HG02588 (cell line): ENCODE measurements at regions not wholly inside any gene's neighbourhood (a gene's known extent, or its start where the extent isn't known, plus 50 kb on each side); places are given as distances from the start of the nearest gene placed in this dataset.

ENCODE experiments used
- ATAC-seq: cut with Tn5 transposase; IDR thresholded peaks from one replicate; pipeline ENCODE4 v1.9.1; 2021; ENCODE audit warnings: mild to moderate bottlenecking, moderate library complexity; ENCODE audit not compliant: unreplicated experiment

- no peak for ATAC-seq
These were observed 789.4 kb upstream of the TBX3 start for GRCh38 chr12:115473257-115473956.

- ATAC-seq = no peak
These were observed 788.9 kb upstream of the TBX3 start for GRCh38 chr12:115472852-115473251.

GRCh38 chr12:115470977-115471376 is 787.0 kb upstream of the TBX3 start:
- ATAC-seq = no peak

- ATAC-seq = no peak
These were observed 786.6 kb upstream of the TBX3 start for GRCh38 chr12:115470526-115470925.

GRCh38 chr12:115468087-115468510 is 784.1 kb upstream of the TBX3 start:
- ATAC-seq = no peak

- no peak for ATAC-seq
These were observed 783.6 kb upstream of the TBX3 start for GRCh38 chr12:115467531-115467930.

- no peak for ATAC-seq
These were observed 782.1 kb upstream of the TBX3 start for GRCh38 chr12:115466076-115466475.

GRCh38 chr12:115464661-115465060 is 780.7 kb upstream of the TBX3 start:
- no peak for ATAC-seq

GRCh38 chr12:115464111-115464581 is 780.2 kb upstream of the TBX3 start:
- ATAC-seq = no peak

- no peak for ATAC-seq
These were observed 777.4 kb upstream of the TBX3 start for GRCh38 chr12:115461401-115461800.

GRCh38 chr12:115457798-115458197 is 773.8 kb upstream of the TBX3 start:
- ATAC-seq = no peak

GRCh38 chr12:115456946-115457689 is 773.1 kb upstream of the TBX3 start:
- no peak for ATAC-seq

GRCh38 chr12:115455268-115455681 is 771.3 kb upstream of the TBX3 start:
- ATAC-seq = no peak

- no peak for ATAC-seq
These were observed 768.8 kb upstream of the TBX3 start for GRCh38 chr12:115452751-115453281.

- no peak for ATAC-seq
These were observed 768.1 kb upstream of the TBX3 start for GRCh38 chr12:115451780-115452736.

GRCh38 chr12:115451151-115451779 is 767.3 kb upstream of the TBX3 start:
- ATAC-seq = no peak

GRCh38 chr12:115450710-115451109 is 766.7 kb upstream of the TBX3 start:
- ATAC-seq = no peak

- no peak for ATAC-seq
These were observed 766.0 kb upstream of the TBX3 start for GRCh38 chr12:115450017-115450416.

- no peak for ATAC-seq
These were observed 765.6 kb upstream of the TBX3 start for GRCh38 chr12:115449526-115449925.

GRCh38 chr12:115444346-115444745 is 760.4 kb upstream of the TBX3 start:
- no peak for ATAC-seq
